ENCODE measurements at regions not wholly inside any gene's neighbourhood (a gene's known extent, or its start where the extent isn't known, plus 50 kb on each side); places are given as distances from the start of the nearest gene placed in this dataset.
"Not testable (repeated sequence)": the region's sequence is repeated elsewhere in the genome, so short reads cannot be mapped to it uniquely, and the experiment has no call there.

DNA sequence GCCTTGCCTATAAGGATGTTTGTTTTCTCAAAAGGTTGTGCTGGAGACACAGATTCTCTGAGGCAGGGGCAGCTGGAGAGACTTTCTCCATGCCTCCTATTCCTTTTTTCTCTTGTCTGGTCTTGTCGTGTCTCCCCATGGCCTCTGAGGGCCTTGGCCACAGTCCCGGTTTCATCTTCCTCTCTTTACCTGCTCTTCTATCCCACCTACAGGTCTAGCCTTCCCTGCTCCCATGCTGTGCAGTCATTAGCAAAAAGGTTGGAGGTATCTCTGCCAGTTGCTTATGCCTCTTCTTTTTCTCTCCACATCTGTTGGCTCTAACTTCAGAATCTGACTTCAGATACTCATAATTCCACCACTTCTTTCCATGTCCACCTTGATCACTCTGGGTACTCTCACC lies 191.1 kb downstream of the IL20RB start:
- Histone ChIP-seq H3K9me3 (ENCODE audit: control insufficient read depth in 4 of 4, low read length in 3 of 4) (no peaks in the 10 kb centered on the region), H3K27me3 (ENCODE audit: control insufficient read depth in 4 of 4, insufficient read depth in 4 of 4, low read length in 3 of 4) (no peaks in the 10 kb centered on the region), H3K36me3 (ENCODE audit: control insufficient read depth in 4 of 4, insufficient read depth in 3 of 4, low read depth in 1 of 4, low read length in 3 of 4) (no peaks in the 10 kb centered on the region), H3K9ac (ENCODE audit: low read depth in 1 of 2, low read length in 2 of 2) (no peak overlapping the region), H3K4me3 (ENCODE audit: low read depth in 1 of 3, low read length in 3 of 3) (no peak overlapping the region), H3K4me1 (ENCODE audit: control insufficient read depth in 4 of 4, insufficient read depth in 4 of 4, low read length in 3 of 4) (no peaks in the 10 kb centered on the region), H3K27ac (ENCODE audit: low read depth in 1 of 2, low read length in 2 of 2) (no peak overlapping the region)
- TF ChIP-seq, protein P1, sequence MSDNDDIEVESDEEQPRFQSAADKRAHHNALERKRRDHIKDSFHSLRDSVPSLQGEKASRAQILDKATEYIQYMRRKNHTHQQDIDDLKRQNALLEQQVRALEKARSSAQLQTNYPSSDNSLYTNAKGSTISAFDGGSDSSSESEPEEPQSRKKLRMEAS (IDR thresholded peaks at IDR 0.05) = no peak
- TF ChIP-seq RAD21 (IDR thresholded peaks at IDR 0.05) (no peak), HNF4G (IDR thresholded peaks at IDR 0.05) (no peak), JUND (IDR thresholded peaks at IDR 0.05) (no peak), YY1 (IDR thresholded peaks at IDR 0.05) (no peak), FOXA2 (IDR thresholded peaks at IDR 0.05) (no peak), RXRA (IDR thresholded peaks at IDR 0.05) (no peak), FOXA1 (IDR thresholded peaks at IDR 0.05) (no peak)
- TF ChIP-seq, protein P2, sequence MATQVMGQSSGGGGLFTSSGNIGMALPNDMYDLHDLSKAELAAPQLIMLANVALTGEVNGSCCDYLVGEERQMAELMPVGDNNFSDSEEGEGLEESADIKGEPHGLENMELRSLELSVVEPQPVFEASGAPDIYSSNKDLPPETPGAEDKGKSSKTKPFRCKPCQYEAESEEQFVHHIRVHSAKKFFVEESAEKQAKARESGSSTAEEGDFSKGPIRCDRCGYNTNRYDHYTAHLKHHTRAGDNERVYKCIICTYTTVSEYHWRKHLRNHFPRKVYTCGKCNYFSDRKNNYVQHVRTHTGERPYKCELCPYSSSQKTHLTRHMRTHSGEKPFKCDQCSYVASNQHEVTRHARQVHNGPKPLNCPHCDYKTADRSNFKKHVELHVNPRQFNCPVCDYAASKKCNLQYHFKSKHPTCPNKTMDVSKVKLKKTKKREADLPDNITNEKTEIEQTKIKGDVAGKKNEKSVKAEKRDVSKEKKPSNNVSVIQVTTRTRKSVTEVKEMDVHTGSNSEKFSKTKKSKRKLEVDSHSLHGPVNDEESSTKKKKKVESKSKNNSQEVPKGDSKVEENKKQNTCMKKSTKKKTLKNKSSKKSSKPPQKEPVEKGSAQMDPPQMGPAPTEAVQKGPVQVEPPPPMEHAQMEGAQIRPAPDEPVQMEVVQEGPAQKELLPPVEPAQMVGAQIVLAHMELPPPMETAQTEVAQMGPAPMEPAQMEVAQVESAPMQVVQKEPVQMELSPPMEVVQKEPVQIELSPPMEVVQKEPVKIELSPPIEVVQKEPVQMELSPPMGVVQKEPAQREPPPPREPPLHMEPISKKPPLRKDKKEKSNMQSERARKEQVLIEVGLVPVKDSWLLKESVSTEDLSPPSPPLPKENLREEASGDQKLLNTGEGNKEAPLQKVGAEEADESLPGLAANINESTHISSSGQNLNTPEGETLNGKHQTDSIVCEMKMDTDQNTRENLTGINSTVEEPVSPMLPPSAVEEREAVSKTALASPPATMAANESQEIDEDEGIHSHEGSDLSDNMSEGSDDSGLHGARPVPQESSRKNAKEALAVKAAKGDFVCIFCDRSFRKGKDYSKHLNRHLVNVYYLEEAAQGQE (IDR thresholded peaks at IDR 0.05) = no peak
- TF ChIP-seq, protein P3, sequence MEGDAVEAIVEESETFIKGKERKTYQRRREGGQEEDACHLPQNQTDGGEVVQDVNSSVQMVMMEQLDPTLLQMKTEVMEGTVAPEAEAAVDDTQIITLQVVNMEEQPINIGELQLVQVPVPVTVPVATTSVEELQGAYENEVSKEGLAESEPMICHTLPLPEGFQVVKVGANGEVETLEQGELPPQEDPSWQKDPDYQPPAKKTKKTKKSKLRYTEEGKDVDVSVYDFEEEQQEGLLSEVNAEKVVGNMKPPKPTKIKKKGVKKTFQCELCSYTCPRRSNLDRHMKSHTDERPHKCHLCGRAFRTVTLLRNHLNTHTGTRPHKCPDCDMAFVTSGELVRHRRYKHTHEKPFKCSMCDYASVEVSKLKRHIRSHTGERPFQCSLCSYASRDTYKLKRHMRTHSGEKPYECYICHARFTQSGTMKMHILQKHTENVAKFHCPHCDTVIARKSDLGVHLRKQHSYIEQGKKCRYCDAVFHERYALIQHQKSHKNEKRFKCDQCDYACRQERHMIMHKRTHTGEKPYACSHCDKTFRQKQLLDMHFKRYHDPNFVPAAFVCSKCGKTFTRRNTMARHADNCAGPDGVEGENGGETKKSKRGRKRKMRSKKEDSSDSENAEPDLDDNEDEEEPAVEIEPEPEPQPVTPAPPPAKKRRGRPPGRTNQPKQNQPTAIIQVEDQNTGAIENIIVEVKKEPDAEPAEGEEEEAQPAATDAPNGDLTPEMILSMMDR (IDR thresholded peaks at IDR 0.05; ENCODE audit: low read depth, low read length, missing input control) = no peak
- TF ChIP-seq, protein P4, sequence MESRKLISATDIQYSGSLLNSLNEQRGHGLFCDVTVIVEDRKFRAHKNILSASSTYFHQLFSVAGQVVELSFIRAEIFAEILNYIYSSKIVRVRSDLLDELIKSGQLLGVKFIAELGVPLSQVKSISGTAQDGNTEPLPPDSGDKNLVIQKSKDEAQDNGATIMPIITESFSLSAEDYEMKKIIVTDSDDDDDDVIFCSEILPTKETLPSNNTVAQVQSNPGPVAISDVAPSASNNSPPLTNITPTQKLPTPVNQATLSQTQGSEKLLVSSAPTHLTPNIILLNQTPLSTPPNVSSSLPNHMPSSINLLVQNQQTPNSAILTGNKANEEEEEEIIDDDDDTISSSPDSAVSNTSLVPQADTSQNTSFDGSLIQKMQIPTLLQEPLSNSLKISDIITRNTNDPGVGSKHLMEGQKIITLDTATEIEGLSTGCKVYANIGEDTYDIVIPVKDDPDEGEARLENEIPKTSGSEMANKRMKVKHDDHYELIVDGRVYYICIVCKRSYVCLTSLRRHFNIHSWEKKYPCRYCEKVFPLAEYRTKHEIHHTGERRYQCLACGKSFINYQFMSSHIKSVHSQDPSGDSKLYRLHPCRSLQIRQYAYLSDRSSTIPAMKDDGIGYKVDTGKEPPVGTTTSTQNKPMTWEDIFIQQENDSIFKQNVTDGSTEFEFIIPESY (IDR thresholded peaks at IDR 0.05) = no peak
- 30% methylated on average over 2 of the region's 2 CpGs for WGBS
- no peak for DNase-seq (ENCODE audit: low spot score)

DNA sequence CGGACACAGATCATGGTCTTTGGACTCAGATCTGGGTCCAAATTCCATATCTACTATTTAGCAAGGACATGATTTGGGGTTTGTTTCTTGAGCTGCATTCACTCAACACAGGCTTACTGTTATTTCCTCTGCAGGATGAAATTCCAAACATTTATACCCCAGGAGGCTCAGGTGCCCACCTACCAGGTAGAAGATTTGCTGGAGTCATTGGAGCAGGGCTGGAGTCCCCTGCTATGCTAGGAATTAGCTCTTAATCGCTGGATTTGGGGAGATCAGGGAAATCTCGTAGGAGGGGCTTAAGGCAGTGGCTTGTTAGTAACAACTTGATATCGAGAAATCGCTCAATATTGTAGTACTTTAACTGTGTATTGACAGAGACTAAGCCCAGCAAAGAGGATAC lies 193.0 kb downstream of the IL20RB start:
- H3K27me3 ChIP-seq (ENCODE audit: control insufficient read depth in 4 of 4, insufficient read depth in 4 of 4, low read length in 3 of 4) = no peaks in the 10 kb centered on the region
- H3K4me1 ChIP-seq (ENCODE audit: control insufficient read depth in 4 of 4, insufficient read depth in 4 of 4, low read length in 3 of 4) = no peaks in the 10 kb centered on the region
- H3K4me3 ChIP-seq (ENCODE audit: low read depth in 1 of 3, low read length in 3 of 3) = no peak overlapping the region
- no peak overlapping the region for H3K27ac ChIP-seq (ENCODE audit: low read depth in 1 of 2, low read length in 2 of 2)
- DNase-seq (ENCODE audit: low spot score) = no peak
- H3K9ac ChIP-seq (ENCODE audit: low read depth in 1 of 2, low read length in 2 of 2) = no peak overlapping the region
- H3K36me3 ChIP-seq (ENCODE audit: control insufficient read depth in 4 of 4, insufficient read depth in 3 of 4, low read depth in 1 of 4, low read length in 3 of 4) = no peaks in the 10 kb centered on the region
- H3K9me3 ChIP-seq (ENCODE audit: control insufficient read depth in 4 of 4, low read length in 3 of 4) = no peaks in the 10 kb centered on the region
- TF ChIP-seq FOXA1 (IDR thresholded peaks at IDR 0.05) = no peak
- no peak for TF ChIP-seq YY1 (IDR thresholded peaks at IDR 0.05)
- TF ChIP-seq RAD21 (IDR thresholded peaks at IDR 0.05) = no peak
- TF ChIP-seq EGR1 (IDR thresholded peaks at IDR 0.05; ENCODE audit: low read depth in 2 of 2) = no peak
- TF ChIP-seq NR2F2 (IDR thresholded peaks at IDR 0.05) = no peak
- TF ChIP-seq HNF4A (conservative IDR thresholded peaks at IDR 0.05) = no peak
- TF ChIP-seq, protein P2 (IDR thresholded peaks at IDR 0.05) = no peak
- TF ChIP-seq SP1 (IDR thresholded peaks at IDR 0.05) = no peak
- TF ChIP-seq TAF1 (conservative IDR thresholded peaks at IDR 0.05) = no peak
- no peak for TF ChIP-seq RXRA (IDR thresholded peaks at IDR 0.05)
- WGBS = 76% methylated on average over 5 of the region's 5 CpGs

DNA sequence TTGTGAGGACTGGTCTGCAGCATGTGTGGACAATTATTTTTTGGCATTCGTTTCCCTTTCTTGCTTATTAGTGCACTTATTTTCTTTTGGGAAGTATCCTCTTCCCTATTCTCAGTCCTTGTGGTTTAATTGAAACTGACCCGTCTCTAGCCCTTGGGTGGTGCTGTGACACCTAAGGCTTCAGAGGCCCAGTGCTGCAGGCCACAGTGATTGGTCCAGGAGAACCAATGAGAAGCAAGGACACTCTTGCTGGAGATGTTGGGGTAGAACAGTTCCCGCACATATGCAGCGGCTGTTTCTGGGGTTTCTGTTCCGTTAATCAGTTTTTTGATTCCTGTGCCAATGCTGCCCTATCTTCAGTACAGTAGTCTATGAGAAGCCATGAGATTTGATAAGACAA lies 195.3 kb downstream of the IL20RB start:
- 78% methylated on average over 5 of the region's 5 CpGs for whole genome bisulfite sequencing
- H3K9ac ChIP-seq (ENCODE audit: low read depth in 1 of 2, low read length in 2 of 2); H3K4me1 ChIP-seq (ENCODE audit: control insufficient read depth in 4 of 4, insufficient read depth in 4 of 4, low read length in 3 of 4); H3K27ac ChIP-seq (ENCODE audit: low read depth in 1 of 2, low read length in 2 of 2); DNase-seq (ENCODE audit: low spot score); H3K9me3 ChIP-seq (ENCODE audit: control insufficient read depth in 4 of 4, low read length in 3 of 4); H3K4me3 ChIP-seq (ENCODE audit: low read depth in 1 of 3, low read length in 3 of 3); H3K27me3 ChIP-seq (ENCODE audit: control insufficient read depth in 4 of 4, insufficient read depth in 4 of 4, low read length in 3 of 4); H3K36me3 ChIP-seq (ENCODE audit: control insufficient read depth in 4 of 4, insufficient read depth in 3 of 4, low read depth in 1 of 4, low read length in 3 of 4): not testable (repeated sequence)

All from liver (tissue), 8 donors.